GM19238 (cell line): ENCODE measurements at regions not wholly inside any gene's neighbourhood (a gene's known extent, or its start where the extent isn't known, plus 50 kb on each side); places are given as distances from the start of the nearest gene placed in this dataset.

Experiments used
- DNase-seq: peaks from one replicate; pipeline ENCODE4 v3.0.0; 2011; ENCODE audit warnings: low spot score; ENCODE audit not compliant: insufficient read length

DNA sequence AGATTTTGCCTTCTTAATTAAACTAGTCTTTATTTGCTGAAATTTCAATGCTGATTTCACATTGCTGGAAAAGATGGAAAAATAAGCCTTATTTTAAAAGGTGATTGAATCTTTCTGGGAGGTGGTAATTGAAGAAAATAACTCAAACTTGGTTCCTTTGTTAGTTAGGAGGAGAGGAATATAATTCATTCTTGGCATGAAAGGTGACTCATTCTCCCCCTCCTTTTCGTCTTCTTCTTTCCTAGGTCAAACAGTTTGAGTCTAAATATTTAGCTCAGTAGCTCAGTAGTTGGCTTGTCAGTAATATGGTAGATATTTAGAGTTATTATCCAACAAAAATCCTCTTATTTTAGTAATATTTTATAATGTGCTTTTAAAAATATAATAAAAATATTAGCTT lies 353.9 kb upstream of the MEF2C start:
- no peak for DNase-seq

DNA sequence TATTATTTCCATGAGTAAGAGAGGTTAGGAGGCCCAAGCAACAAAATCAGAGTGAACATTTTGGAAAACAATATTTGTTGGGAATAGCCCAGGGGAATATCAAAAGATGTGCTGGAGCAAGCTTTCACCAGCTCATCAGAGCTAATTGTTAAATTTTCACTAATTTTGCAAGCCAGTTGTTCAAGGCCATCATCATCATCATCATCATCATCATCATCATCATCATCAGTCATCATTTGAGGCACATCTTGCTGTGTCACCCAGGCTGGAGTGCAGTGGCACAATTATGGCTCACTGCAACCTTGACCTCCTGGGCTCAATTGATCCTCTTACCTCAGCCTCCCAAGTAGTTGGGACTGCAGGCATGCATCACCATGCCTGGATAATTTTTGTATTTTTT lies 350.5 kb upstream of the MEF2C start:
- DNase-seq = no peak

DNA sequence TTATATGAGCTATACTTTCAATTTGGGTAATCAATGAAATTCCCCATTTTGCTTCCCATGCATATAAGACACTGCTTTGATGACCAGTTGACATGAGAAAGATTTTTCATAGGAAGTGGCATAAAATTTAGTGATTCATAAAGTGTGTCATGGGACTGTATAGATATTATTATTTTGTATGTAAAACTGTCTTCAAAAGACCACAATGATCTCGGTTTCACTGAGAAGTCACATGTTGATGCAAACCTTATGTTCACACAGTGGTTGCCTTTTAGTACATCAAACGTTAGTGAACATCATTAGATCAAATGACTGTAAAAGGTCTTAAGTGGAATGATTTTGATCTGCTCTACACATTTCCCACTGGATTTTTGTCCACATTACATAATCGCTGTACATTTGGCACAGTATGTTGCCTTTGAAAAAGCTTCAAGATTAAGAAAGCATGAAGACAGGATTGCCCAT lies 349.2 kb upstream of the MEF2C start:
- DNase-seq = no peak

DNA sequence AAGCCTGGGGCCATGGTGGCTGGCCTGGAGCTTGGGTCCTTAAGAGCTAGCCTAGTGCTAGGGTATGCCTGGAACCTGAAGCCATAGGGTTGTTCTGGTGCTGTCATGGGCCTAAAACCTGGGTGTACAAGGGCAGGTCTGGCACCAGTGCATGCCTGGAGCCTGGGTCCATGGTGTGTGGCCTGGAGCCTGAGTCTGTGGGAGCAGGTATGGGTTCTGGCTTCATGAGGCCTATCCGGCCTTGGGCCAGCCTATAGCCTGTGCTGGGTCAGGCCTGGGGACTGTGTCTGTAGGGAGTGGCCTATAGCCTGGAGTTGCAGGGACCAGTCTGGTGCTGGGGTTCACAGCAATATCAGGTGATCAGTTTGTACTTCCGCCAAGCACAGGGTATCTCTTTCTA lies 347.2 kb upstream of the MEF2C start:
- no peak for DNase-seq

DNA sequence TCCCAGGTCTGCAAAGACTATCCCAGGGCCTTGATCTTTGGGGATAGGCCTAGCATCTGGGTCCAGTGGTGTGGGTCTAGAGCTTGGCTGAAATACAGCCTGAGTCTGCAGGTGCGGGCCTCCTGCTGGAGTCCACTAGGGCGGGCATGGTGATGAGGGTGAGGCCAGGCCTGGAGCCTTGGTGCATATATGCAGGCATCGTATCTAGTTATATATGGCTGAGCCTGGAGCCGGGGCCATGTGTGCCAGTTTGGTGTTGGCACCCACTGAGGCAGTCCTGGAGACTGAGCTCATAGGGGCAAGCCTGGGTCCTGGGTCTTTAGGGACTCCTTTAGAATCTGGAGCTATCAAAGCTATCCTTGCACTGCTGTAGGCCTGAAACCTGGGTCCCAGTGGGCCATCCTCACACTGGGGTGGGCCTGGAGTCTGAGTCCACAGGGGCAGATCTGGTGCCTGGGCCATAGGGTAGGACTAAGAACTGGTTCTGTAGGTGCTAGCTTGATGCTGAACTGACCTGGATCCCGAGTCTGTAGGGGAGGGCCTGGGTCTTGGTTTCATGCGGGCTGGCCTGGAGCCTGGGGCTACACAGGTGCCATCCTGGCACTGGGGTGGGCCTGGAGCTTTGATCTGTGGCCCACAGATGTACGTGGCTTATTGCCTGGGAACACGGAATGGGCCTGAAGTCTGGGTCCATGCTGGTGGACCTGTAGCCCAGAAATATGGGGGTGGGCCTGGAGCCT lies 346.5 kb upstream of the MEF2C start:
- no peak for DNase-seq

DNA sequence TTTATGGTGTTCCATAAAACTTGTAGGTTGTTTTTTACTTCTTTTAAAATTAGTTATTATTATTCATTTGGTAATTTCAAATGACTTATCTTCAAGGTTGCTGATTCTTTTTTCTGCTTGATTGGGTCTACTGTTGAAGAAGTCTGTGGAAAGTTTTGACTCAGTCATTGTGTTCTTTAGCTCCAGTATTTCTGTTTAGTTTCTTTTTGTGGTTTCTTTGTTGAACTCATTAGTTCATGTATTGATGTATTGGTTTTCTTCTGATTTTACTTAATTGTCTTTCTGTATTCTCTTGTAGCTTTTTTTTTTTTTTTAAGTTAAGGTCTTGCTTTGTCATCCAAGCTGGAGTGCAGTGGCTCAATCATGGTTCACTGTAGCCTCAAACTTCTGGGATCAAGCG lies 345.4 kb upstream of the MEF2C start:
- no peak for DNase-seq

DNA sequence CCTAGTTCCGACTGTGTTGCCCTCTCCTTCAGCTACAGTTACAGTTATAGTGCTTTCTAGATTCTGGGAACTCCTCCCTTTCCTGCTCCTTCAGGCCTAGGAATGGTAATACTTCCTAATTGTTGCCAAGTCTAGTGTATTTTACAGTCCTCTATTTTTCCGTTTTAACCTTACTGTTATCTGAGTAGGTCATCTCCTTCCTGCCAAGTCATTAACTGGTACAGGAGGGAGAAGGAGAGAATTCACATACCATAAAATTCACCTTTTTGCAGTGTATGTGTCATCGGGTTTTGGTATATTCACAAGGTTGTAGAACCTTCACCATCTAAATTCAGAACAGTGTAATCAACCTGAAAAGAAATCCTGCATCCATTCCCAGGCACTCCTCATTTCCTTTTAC lies 335.4 kb upstream of the MEF2C start:
- DNase-seq = no peak

DNA sequence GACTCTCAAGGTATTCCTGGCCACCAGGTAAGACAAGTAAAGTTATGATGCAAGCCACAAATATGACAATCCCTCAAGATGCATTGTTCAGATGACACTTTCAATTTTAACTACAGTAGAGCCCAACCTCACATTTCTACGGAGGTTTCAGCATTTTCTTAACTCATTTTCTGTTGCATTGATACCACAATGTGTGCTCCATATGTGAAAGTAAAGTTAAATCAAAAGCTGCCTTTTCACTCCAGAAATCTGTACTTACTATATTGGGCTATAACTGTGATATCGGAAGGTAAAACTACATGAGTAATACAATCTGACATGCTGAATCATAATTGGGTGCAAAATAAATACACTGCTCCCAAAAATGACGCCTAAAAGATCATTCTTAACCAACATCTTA lies 333.6 kb upstream of the MEF2C start:
- DNase-seq = no peak

DNA sequence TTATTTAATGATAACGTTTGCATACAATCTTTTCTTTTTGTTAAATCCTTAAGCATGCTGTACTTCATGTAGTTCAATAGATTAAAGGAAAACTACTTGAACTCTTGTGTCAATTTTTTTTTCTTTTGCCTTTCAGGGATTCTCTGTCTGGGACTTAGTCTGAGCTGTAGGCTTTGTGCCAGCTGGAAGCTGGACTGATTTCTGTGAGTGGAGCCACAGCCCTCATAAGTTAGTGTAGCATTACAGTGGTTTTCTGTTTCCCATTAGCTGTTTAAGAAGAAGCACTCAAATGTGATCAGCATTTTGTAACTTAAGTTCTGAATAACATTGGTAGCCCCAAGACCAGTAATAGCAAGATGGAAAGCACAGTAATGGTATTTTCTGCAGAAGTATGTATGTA lies 330.6 kb upstream of the MEF2C start:
- DNase-seq = no peak

DNA sequence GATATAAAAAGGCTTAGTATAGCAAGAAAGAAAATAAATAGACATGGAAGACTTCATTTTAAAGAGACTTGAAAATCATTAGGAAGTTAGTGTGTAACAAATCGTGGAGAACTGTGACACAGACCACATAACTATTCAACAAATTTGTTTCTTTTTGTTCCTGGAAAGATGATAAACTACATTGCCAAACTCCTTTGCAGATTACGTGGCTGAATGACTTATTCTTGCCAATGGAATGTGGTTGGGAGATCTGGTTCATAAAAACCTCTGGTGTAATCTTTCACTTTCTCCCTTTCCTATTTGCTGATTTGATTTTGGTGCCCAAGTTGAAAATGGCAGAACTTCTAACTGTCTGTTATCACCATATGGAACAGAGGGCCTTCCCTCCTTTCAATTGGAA lies 328.9 kb upstream of the MEF2C start:
- DNase-seq = no peak

DNA sequence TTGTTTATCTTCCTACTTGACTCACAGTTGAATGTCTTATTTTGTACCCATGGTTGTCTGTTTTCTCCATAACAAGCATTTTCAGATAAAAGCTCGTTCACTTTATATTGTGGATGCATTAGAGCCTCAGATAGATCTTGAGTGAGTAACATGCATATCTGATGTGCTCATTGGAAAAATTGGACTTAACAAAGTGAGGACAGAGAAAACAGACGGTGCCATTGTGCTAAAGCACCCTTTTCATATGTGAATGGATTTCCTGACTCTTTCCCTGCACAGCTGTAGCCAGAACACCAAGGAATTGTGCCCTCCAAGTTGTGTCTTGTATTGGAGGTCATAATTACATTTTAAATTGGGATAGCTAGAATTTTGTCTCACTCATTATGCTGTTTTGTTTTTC lies 325.8 kb upstream of the MEF2C start:
- no peak for DNase-seq

DNA sequence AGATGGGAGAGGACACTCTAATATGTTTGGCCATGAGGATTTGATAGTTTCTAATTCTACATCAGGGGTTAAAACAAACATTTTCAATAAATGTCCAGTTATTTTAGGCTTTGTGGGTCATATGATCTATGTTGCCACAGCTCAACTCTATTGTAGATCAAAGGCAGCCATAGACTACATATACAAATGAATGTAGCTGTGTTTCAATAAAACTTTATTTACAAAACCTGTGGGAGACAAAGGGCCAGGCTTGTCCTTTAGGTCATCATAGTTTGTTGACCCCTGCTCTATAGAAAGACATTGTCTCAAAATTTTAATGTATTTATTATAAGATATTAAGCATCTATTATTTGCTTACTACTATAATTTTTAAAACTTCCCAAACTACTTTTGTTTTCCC lies 325.4 kb upstream of the MEF2C start:
- no peak for DNase-seq

DNA sequence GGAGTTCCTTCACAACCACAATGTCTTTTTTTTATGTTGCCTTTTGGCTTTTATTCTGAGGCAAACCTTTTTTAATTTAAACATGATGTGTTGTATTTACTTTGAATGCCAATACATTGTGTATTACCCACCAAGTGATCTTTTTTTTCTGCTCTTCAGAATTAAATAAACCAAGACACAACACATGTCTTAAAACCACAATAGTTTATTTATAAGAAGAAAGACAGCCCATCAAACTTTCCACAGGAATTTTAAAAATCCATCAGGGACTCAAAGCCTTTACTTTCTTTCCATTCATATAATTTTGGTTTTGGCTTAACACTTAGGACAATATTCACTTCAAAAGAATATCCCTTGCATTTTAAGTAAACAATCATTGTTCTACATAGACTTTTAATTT lies 321.8 kb upstream of the MEF2C start:
- DNase-seq = no peak

DNA sequence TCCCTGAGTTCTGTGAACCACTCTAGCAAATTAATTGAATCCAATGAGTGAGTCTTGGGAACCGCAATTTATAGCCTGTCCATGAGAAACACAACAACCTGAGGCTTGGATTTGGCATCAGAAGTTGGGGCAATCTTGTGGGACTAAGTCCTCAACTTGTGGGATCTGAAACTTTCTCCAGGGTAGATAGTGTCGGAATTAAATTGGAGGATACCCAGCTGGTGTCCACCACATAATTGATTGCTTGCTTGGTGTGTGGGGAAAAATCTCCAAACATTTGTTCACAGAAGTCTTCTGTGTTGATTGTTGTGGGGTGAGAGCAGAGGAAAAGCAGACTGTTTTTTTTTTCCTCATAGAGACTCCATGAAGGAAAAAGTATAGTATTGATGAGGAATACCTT lies 320.6 kb upstream of the MEF2C start:
- DNase-seq = no peak

DNA sequence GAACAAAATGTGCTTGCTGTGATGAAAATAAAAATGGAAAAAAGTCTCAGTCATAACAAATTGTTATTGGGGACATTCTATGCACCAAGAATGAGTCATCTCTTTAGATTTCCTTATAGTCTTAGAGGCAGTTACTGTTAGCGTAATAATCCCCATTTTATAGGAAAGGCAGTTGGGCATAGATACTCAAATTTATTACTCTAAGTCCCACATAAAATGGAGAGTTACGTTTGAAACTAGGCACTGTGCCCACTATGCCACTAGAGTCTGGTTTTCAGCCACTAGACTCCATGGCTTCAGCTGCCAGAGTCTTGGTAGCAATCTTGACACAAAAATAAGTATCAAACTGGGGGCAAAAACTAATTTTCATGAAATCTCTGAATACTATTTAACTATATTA lies 317.9 kb upstream of the MEF2C start:
- DNase-seq = no peak

DNA sequence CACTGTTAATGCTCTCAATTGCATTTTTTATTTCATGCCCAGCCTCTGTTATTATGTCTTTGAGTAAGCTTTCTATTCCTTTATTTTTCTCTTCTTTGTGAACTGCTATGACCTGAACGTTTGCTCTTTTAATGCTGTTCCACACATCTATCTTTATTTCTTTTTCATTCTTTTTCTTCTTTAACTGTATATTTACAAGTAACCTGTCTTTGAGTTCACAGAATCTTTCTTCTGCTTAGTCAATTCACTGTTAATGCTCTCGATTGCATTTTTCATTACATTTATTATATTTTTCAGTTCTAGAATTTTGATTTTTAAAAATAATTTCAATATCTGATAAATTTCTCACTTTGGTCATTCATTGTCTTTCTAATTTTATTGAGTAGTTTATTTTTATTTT lies 316.3 kb upstream of the MEF2C start:
- no peak for DNase-seq

DNA sequence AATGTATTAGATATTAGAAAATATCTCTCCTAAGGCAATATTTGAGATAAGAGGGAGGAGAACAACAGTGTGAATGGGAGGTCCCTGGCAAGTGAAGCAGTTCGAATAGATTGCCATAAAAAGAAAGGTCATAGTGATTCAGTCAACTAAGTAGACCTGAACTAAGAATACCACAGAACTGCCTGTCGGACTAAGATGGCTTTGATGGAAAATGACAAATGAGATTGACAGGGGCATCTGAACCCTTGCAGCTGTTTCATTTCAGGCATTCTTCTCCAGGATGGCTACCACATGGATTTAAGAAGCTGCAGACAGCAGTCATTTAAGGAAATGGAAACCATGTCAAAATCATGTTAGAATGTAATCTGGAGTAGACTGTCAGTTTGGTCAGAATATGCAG lies 308.4 kb upstream of the MEF2C start:
- no peak for DNase-seq

DNA sequence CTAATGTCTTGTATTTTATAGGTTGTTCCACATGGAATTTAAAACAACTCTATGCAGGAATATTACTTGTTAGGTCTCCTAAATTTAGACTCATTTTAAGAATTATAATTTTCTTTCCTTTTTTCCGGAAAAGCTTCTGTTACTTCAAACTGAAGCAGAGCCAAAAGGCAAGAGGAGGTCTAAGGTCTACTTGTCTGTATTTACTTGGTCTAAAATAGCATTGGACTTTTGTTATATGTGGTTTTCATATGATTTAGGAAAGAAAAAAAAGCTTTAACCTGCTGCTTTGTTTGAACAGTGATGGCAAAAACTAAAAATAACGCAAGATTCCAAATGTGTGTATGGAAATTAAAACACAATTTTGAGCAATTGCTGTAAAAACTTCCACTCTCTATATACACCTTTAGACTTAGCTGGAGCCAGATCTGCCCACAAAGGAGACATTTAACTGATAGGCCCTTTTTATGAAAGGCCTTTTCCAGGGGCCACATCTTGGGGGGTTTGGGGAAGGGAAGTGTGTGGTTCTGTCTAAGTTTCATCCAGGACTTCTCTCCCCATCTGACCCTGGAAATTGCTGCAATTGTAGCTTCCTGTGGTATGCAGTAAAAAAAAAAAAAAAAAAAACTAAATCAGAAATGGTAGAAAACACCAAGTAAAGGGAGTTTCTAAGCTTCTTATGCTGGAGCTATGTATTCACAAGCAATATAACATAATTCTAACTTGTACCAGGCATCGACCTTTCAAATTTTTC lies 307.7 kb upstream of the MEF2C start:
- DNase-seq = no peak

DNA sequence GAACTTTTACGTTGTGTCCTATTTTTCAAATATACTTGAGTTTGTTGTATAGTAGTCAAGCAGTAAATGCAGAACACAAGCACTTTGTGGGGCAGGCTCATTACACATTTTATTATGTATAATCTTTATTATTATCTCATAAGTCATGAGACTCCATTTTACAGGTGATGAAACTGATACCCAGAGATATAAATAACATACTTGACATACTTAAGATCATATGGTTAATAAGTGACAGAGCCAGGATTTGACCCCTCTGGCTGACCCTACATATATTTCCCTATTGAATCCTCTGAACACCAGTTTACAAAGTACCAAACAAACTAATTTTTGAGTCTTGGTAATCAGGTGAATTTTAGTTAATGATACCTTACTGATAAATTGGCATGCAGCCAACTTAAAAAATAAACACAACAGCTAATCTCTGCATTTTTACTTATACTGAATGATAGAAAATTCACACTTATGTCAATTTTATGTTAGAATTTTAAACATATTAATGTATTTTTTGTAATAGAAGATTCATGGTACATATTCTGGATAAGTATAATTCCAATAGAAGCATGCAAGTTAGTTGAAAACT lies 305.0 kb upstream of the MEF2C start:
- DNase-seq = no peak

DNA sequence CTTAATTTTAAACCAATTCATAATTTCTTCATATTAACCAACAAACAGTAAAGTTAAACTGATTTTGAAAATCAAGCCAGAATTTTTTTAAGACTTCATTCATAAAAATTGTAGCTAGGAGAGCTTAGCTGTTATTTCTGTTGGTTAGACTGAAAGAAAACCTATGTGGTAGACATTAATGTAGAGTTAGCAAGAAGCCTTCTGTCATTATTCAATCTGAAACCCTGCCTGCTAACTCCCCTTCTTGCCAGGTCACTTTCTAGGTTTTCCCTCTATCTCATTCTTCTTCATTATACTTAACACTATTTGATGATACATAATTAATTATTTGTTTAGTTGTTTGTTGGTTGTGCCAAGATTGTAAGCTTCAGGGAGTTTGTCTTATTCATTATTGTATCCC lies 304.3 kb upstream of the MEF2C start:
- no peak for DNase-seq

DNA sequence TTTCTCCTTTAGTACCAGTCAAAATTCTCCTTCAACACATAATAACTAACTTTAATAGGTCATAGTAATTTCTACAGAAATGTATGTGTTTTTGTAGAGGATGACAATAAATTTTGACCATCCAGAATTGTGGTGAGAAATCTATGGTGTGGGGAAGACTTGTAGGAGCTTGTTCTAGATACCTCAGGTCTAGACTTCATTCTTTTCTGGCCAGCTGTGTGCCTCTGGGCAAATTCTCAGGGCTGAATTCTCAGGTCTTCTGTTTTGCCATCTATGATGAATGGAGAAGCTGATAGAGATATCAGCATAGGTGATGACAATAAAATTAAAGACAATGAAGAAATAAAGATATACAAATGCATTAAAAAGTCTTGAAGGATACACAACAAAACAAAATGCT lies 298.6 kb upstream of the MEF2C start:
- no peak for DNase-seq

DNA sequence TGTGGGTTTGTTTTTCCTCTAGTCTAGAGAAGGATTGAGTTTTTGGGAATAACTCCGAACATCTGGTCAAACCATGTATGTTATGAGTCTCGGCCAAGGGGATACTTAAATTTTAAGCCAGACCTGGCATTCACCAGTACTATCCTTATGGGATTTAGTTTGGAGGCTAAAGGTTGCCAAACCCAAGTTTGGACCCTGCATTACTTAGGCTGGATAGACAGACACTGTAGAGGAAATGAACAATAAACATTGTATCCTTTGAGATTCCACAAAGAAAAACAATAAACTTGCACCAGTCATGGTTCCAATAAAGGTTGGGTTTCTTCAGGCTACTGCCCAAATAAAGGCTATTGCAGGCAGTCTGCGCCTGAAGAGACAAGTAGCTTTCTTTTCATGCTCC lies 296.7 kb upstream of the MEF2C start:
- no peak for DNase-seq

DNA sequence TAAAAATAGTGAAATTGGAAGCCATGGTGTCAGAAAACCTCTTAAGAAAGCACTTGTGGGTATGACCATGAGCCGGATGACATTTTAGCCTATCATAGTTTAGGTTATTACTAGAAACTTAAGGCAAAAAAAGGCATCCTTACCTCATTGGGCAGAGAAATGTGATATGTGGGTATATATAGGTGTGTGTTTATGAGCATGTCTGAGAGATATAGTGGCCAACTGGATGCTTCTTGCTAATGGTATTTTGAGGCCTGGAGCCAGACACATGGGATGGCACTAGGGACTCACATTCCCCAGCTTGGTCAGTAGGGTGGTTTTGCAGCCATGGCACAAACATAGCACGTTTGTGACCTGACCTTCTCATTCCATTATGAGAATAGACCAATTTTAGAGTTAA lies 295.6 kb upstream of the MEF2C start:
- no peak for DNase-seq
